B cell (primary cell): ENCODE measurements at regions not wholly inside any gene's neighbourhood (a gene's known extent, or its start where the extent isn't known, plus 50 kb on each side); places are given as distances from the start of the nearest gene placed in this dataset.

Experiments used
- ATAC-seq: fragments of 200-7000 bp; cut with Tn5 transposase; one replicate; pipeline ENCODE4 v1.10.0; 2021; ENCODE audit warnings: low read depth, mild to moderate bottlenecking, moderate number of reproducible peaks, moderate library complexity
- CTCF ChIA-PET: fragments of 350-600 bp; sonication (Branson Sonifier 250); formaldehyde crosslinking; loops from one replicate; lab custom pipeline; 2021; ENCODE audit warnings: antibody characterized with exemption, inconsistent platforms; lab: Charles Lee
- POLR2A ChIA-PET: fragments of 350-600 bp; sonication (Branson Sonifier 250); formaldehyde crosslinking; loops from one replicate; lab custom pipeline; 2021; ENCODE audit warnings: antibody characterized with exemption; lab: Charles Lee
- DNase-seq: peaks from one replicate; pipeline ENCODE4 v3.0.0; 2013
- H2AFZ ChIP-seq: 2 replicates; pipeline ENCODE4 v1.6.1; 2012; ENCODE audit warnings: mild to moderate bottlenecking, low read depth, low read length; ENCODE audit not compliant: insufficient read depth, poor library complexity, severe bottlenecking
- H3K27ac ChIP-seq, 2 donors: 1 replicate in 1 of 2; 2 replicates in 1 of 2; pipeline ENCODE4 v1.5.1; 2012 to 2013; ENCODE audit warnings: low read length in 2 of 2, mild to moderate bottlenecking in 2 of 2, moderate library complexity in 1 of 2
- H3K27me3 ChIP-seq, 4 experiments: fragments of 200-600 bp in 1 of 4; sonication (generic) in 1 of 4; replicated peaks in 1 of 4; 1 replicate in 2 of 4; 2 replicates in 2 of 4; pipeline versions ENCODE4 v1.6.1 to v1.7.0; 2013 to 2016; ENCODE audit warnings: low read length in 3 of 4, mild to moderate bottlenecking in 2 of 4, mixed read lengths in 1 of 4, moderate library complexity in 1 of 4; ENCODE audit not compliant: insufficient read depth in 4 of 4, control insufficient read depth in 3 of 4; ENCODE audit errors: control extremely low read depth in 1 of 4
- H3K36me3 ChIP-seq, 2 experiments: replicated peaks in 1 of 2; 1 replicate in 1 of 2; 2 replicates in 1 of 2; pipeline versions ENCODE4 v1.6.1 to v1.7.1; 2013; ENCODE audit warnings: low read length in 1 of 2; ENCODE audit not compliant: insufficient read depth in 2 of 2, control insufficient read depth in 1 of 2; ENCODE audit errors: control extremely low read depth in 1 of 2, extremely low read depth in 1 of 2
- H3K4me1 ChIP-seq, 2 donors: fragments of 200-600 bp in 1 of 2; sonication (generic) in 1 of 2; 1 replicate in 1 of 2; 2 replicates in 1 of 2; pipeline versions ENCODE4 v1.5.1 to v1.6.1; 2013 to 2017; ENCODE audit warnings: low read length in 2 of 2; ENCODE audit not compliant: control insufficient read depth in 2 of 2, insufficient read depth in 2 of 2
- H3K4me2 ChIP-seq: replicated peaks from 2 replicates; pipeline ENCODE3; 2012; ENCODE audit warnings: mild to moderate bottlenecking, low read depth, low read length; ENCODE audit not compliant: poor library complexity, severe bottlenecking
- H3K4me3 ChIP-seq, 5 experiments: fragments of 200-600 bp in 1 of 5; sonication (generic) in 1 of 5; 1 replicate in 3 of 5; 2 replicates in 2 of 5; pipeline versions ENCODE4 v1.5.1 to v1.7.0; 2011 to 2016; ENCODE audit warnings: low read length in 4 of 5, mild to moderate bottlenecking in 4 of 5, low read depth in 2 of 5, control low read depth in 1 of 5, moderate library complexity in 1 of 5; ENCODE audit not compliant: insufficient read depth in 1 of 5; ENCODE audit errors: control extremely low read depth in 1 of 5, extremely low read depth in 1 of 5
- H3K79me2 ChIP-seq: fragments of 200-600 bp; sonication (generic); one replicate; pipeline ENCODE4 v1.6.0; 2016; ENCODE audit warnings: low read length; ENCODE audit not compliant: control insufficient read depth, insufficient read depth
- H3K9ac ChIP-seq: fragments of 200-600 bp; sonication (generic); 2 replicates; pipeline ENCODE4 v1.6.1; 2017; ENCODE audit warnings: mild to moderate bottlenecking, low read length, moderate library complexity
- H3K9me3 ChIP-seq, 3 donors: one replicate each; pipeline versions ENCODE4 v1.6.1 to v1.7.1; 2013; ENCODE audit warnings: low read length in 2 of 3; ENCODE audit not compliant: control insufficient read depth in 2 of 3, insufficient read depth in 1 of 3; ENCODE audit errors: control extremely low read depth in 1 of 3
- H4K20me1 ChIP-seq: 2 replicates; pipeline ENCODE4 v1.6.0; 2012; ENCODE audit warnings: mild to moderate bottlenecking, low read length; ENCODE audit not compliant: insufficient read depth, control insufficient read depth, poor library complexity, severe bottlenecking
- H3K27ac Mint-ChIP-seq: one replicate; pipeline ENCODE4 v1.8.0; 2021; ENCODE audit warnings: mixed read lengths
- H3K27me3 Mint-ChIP-seq: one replicate; pipeline ENCODE4 v1.8.0; 2021; ENCODE audit warnings: mixed read lengths
- H3K4me1 Mint-ChIP-seq: one replicate; pipeline ENCODE4 v1.8.0; 2021; ENCODE audit warnings: mixed read lengths
- H3K4me3 Mint-ChIP-seq: one replicate; pipeline ENCODE4 v1.8.0; 2021; ENCODE audit warnings: mixed read lengths
- H3K9me3 Mint-ChIP-seq: one replicate; pipeline ENCODE4 v1.8.0; 2022; ENCODE audit warnings: mixed read lengths; ENCODE audit not compliant: insufficient read depth
- EZH2 ChIP-seq: IDR thresholded peaks from 2 replicates; pipeline ENCODE4 v1.6.1; 2012; ENCODE audit warnings: borderline replicate concordance, low read depth, mild to moderate bottlenecking, moderate library complexity, low read length; ENCODE audit not compliant: insufficient read depth, poor library complexity, severe bottlenecking
- WGBS: methylation state at CpG from one replicate; pipeline ENCODE4 v1.1.5; 2013; ENCODE audit warnings: missing lambda C conversion rate; ENCODE audit not compliant: insufficient coverage; 5-methylcytosine and 5-hydroxymethylcytosine counted together
- intact Hi-C: fragments of 100-400 bp; cut with micrococcal nuclease; formaldehyde crosslinking; loops from one replicate; pipeline ENCODE4 v1.10.0; 2022
- TF ChIP-seq, protein P1 (sequence below): fragments of 200-600 bp; IDR thresholded peaks from one replicate; pipeline ENCODE4 v1.8.0; 2022; ENCODE audit warnings: antibody characterized with exemption, mild to moderate bottlenecking

DNA sequence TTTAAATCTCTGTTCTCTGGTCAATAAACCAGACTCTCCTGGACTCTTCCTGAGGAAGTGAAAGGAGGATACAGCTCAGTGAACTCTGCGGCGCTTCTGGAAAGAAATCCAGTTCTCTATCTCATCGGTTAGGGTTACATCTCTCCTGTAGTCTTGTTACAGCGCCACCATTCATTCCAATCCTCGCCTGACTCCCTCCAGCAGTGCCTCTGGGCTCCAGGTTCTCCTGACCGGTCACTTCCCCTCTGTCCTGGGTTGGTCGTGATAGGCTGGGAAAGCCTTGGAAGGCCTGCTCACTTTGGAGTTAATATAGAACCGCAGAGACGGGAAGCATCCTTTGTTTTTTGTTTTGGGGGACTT lies 97.0 kb upstream of the STOX2 start:
- 84% methylated on average over 9 of the region's 9 CpGs for WGBS

DNA sequence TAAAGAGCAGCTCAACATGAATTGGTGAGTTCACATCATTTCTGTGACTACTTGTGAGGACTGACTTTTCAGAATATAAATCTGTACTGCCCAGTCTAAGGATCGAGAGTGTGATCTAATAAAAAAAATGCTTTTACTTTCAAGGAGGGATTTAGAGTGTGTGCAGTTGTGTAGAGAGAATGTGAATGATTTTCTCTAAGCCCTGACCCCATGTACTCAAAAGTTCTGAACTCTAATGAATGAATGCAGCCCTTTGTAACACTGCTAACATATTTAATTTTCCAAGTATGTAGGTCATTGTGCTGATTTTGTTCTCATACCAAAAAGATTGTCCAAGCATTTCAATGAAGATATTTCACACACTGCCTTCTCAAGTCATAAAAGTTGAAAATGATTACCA lies 92.5 kb upstream of the STOX2 start:
- H3K4me3 Mint-ChIP-seq, result no peak overlapping the region
- peaks cover 13% of the 10 kb centered on the region for H3K27me3 Mint-ChIP-seq
- Histone ChIP-seq H3K9ac (no peak overlapping the region), H3K4me3 (no peak overlapping the region), H3K27me3 (no peaks in the 10 kb centered on the region), H2AFZ (no peak overlapping the region), H4K20me1 (no peaks in the 10 kb centered on the region), H3K4me2 (no peak overlapping the region), H3K9me3 (no peaks in the 10 kb centered on the region), H3K4me1 (no peaks in the 10 kb centered on the region), H3K79me2 (no peaks in the 10 kb centered on the region), H3K36me3 (no peaks in the 10 kb centered on the region), H3K27ac (no peak overlapping the region)
- ATAC-seq, result no peak
- H3K27ac Mint-ChIP-seq, result no peak overlapping the region
- intact Hi-C loops, result no loop called here
- no peaks in the 10 kb centered on the region for H3K9me3 Mint-ChIP-seq
- no peaks in the 10 kb centered on the region for H3K4me1 Mint-ChIP-seq
- DNase-seq, result no peak
- no CpG with 5 or more reads among the region's 1 CpG for WGBS
- CTCF ChIA-PET, result interaction anchor here (1.2 kb wide), 1 partner anchor 29 kb away, joined by 3 read pairs; no protein-coding TSS in a partner anchor
- TF ChIP-seq EZH2, result no peak
- TF ChIP-seq, protein P1, sequence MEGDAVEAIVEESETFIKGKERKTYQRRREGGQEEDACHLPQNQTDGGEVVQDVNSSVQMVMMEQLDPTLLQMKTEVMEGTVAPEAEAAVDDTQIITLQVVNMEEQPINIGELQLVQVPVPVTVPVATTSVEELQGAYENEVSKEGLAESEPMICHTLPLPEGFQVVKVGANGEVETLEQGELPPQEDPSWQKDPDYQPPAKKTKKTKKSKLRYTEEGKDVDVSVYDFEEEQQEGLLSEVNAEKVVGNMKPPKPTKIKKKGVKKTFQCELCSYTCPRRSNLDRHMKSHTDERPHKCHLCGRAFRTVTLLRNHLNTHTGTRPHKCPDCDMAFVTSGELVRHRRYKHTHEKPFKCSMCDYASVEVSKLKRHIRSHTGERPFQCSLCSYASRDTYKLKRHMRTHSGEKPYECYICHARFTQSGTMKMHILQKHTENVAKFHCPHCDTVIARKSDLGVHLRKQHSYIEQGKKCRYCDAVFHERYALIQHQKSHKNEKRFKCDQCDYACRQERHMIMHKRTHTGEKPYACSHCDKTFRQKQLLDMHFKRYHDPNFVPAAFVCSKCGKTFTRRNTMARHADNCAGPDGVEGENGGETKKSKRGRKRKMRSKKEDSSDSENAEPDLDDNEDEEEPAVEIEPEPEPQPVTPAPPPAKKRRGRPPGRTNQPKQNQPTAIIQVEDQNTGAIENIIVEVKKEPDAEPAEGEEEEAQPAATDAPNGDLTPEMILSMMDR, result no peak
- POLR2A ChIA-PET, result no interaction called here

More for the DNA sequence above, 97.0 kb upstream of the STOX2 start:
- Mint-ChIP-seq H3K4me1 (no peaks in the 10 kb centered on the region), H3K27ac (no peak overlapping the region), H3K4me3 (no peak overlapping the region), H3K27me3 (peaks cover 7% of the 10 kb centered on the region), H3K9me3 (no peaks in the 10 kb centered on the region)
- ChIA-PET CTCF (no interaction called here), POLR2A (no interaction called here)
- H3K4me3 ChIP-seq, result no peak overlapping the region
- no peaks in the 10 kb centered on the region for H3K27me3 ChIP-seq
- H3K9ac ChIP-seq, result no peak overlapping the region
- no peaks in the 10 kb centered on the region for H3K4me1 ChIP-seq
- TF ChIP-seq EZH2, result no peak
- TF ChIP-seq, protein P1, result no peak
- DNase-seq (no peak), ATAC-seq (no peak)
- no peaks in the 10 kb centered on the region for H3K36me3 ChIP-seq
- H3K79me2 ChIP-seq, result no peaks in the 10 kb centered on the region
- H2AFZ ChIP-seq, result no peak overlapping the region
- no peaks in the 10 kb centered on the region for H3K9me3 ChIP-seq
- intact Hi-C loops, result no loop called here
- no peak overlapping the region for H3K27ac ChIP-seq
- no peaks in the 10 kb centered on the region for H4K20me1 ChIP-seq
- no peak overlapping the region for H3K4me2 ChIP-seq
